GM19043 (cell line): ENCODE measurements at regions not wholly inside any gene's neighbourhood (a gene's known extent, or its start where the extent isn't known, plus 50 kb on each side); places are given as distances from the start of the nearest gene placed in this dataset.
"Not testable (repeated sequence)": the region's sequence is repeated elsewhere in the genome, so short reads cannot be mapped to it uniquely, and the experiment has no call there.

Experiments used
- ATAC-seq: cut with Tn5 transposase; IDR thresholded peaks from one replicate; pipeline ENCODE4 v1.9.1; 2021; ENCODE audit warnings: low read depth; ENCODE audit not compliant: unreplicated experiment

DNA sequence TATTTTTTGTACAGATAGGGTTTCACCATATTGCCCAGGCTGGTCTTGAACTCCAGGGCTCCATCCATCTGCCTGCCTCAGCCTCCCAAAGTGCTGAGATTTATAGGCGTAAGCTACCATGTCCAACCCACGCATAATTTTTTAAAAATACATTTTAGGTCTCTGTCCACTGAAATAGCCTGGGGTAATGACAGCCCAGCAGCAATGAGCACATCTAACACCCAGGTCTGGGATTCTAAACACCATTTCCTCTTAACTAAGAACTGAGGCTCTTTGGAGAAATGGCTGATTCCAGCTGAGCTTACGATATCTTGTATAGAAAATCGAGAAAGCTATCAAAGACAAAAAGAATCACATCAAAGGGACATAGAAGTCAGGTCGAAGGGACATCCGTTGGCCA is 245.3 kb downstream of the PARN start:
- no peak for ATAC-seq

DNA sequence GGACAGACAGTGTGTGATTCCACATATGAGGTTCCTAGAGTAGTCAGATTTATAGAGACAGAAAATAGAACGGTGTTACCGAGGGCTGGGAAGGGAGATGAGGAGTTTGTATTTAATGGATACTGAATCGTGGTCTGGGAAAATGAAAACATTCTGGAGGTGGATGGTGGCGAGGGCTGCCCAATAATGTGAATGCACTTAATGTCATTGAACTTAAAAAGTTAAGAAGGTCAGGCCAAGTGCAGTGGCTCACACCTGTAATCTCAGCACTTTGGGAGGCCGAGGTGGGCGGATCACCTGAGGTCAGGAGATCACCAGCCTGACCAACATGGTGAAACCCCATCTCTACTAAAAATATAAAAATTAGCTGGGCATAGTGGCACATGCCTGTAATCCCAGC is 246.2 kb downstream of the PARN start:
- not testable (repeated sequence) for ATAC-seq

DNA sequence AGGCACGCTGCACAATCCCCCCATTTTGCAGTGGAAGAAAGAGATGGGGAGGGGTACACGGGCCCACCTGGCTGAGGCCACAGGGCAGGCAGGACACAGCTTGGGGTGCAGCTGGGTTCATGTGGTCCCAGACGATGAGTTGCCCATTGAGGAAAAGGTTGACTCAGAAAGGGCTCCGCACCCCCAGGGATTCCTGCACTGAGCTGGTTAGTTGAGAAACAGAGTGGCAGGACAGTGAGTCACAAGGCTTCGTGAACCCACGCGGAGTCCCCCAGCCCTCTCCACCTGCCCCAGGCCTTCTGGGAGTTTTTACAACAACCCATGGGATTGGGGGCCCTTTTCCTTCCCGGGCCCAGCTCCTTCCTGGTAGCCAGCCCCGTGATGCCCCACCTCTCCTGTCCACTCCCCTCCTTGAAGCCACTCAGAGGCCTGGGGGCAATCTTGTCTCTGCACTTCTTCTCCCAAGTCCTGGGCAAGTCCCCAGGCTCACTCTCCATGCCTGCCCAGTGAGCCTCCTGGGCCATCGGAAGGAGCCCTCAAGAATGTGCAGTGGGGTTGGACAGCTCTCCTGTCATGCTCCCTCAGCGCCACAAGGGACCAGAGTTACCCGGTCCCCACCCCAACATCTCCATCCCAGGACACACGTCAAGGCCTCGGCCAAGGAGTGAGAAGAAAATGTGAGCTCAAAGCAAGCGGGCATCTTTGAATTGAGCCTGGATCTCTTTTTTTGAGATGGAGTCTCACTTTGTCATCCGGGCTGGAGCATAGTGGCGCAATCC is 251.2 kb downstream of the PARN start:
- ATAC-seq, result no peak

DNA sequence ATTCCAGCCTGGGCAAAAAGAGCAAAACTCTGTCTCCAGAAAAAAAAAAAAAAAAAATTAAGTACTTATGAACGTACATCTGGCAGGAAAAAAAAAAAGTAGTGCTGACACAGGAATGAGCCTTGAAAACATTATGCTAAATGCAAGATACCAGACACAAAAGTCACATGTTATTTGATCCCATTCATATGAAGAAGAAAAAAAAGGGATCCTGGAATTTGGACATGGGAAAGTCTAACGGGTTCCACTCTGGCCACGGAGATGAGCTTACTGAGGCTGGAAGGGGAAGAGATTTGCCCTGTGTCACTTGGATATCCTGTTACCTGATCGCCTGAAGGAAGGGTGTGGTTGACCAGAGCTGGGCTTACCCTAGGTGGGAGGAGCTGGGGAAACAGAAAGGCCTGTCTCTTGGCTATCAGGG is 251.9 kb downstream of the PARN start:
- no peak for ATAC-seq

DNA sequence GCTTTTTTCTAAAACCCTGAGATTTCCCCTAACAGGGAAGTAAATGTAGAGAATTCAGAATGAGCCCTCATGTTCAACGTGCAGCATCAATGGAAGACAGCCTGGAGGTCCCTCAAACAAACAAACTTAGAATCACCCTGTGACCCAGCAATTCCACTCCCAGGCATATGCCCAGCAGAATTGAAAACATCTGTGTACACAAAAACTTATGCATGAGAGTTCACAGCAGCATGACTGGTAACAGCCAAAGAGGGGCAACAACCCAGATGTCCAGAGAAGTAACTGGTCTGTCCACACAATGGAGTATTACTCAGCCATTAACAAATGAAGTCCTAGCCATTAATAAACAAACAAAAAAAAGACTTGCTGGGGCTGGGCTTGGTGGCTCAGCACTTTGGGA is 252.7 kb downstream of the PARN start:
- ATAC-seq, result no peak

DNA sequence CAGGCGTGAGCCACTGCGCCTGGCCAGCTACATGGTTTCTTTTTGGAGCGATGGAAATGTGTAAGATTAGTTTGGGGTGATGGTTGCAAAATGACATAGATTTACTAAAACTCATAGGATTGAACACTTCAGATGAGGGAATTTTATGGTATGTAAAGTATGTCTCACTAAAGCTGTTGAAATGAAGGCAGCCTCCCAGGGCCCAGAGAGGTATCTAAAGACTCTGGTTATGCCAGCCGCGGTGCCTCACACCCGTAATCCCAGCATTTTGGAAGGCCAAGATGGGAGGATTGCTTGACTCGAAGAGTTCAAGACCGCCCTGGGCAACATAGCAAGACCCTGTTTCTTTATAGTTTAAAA is 254.9 kb downstream of the PARN start:
- ATAC-seq, result no peak

GRCh38 chr16:14374451-14375131 is 255.5 kb downstream of the PARN start:
- no peak for ATAC-seq

GRCh38 chr16:14373896-14374295 is 256.2 kb downstream of the PARN start:
- ATAC-seq, result no peak

DNA sequence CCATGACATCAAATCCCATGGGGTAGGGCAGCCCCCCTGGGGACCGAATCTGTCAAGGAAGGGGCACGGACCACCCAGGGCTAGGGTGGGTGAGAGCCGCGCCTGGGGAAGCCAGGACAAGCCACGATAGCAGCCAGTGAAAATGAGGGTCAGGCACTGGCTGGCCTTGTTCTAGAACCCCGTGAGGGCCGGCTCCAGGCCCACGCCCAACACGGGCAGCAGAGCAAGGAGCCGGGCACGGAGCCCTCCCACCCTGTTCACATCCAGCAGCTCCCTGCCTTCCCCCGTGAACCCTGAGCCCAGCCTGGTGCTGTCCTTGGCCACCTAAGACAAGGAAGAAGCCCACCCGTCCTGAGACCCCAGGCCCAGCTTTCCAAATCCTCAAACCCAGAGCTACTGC is 256.7 kb downstream of the PARN start:
- ATAC-seq, result no peak

DNA sequence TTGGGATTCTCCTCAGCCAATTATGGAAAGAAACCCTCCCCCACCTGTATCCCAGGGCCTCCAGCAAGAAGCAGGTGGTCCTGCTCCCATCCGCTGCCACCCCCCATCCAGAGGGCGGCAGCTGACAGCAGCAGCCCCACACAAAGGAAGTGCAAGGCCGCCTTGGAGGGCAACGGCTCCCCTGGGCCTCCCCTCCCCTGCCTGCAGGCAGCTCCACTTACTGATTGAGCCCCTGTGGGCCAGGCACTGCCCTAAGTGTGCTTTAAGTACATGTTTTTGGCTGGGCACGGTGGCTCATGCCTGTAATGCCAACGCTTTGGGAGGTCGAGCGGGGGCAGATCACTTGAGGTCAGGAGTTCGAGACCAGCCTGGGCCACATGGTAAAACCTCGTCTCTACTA is 257.6 kb downstream of the PARN start:
- ATAC-seq, result no peak

- no peak for ATAC-seq
Measured at GRCh38 chr16:14371778-14372431, 258.2 kb downstream of the PARN start.

- no peak for ATAC-seq
Measured at GRCh38 chr16:14370736-14371234, 259.3 kb downstream of the PARN start.

DNA sequence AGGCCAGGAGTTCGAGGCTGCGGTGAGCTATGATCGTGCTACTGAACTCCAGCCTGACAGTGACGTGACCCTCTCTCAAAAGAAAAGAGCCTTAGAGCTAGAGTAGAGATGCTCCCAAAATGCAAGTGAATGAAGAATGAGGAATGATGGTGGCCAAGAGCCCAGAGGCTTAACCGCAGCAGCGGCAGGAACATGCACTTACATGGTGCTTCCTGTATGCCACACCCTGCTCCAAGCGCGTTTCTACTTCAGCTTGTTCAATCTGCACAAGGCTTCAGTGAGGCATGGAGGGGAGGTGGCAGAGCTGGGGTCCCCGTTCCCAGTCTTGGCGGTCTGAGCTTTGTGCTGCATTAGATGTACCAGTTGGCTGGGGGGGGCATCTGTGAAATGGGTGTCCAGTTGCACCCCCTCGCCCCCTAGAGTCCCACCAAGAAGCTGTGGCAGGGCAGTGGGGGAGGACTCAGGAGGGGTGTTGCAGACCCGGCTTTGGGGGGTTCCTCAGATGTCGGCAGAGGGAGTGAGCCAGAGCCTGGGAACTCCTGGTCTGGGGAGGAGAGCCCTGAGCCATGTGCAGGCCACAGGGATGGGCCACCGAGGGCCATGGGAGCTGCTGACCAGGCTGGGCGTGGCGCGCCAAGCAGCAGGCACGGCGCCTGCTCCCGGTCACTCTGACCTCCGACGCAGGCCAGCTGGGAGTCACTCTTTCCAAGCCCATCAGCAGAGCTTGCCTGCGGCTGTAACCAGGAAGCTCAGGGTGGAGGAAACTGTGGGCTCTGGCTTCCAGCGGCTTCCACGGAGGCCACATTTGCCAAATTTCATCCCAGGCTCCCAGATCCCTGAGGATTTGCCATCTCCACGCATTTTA is 260.1 kb downstream of the PARN start:
- ATAC-seq, result no peak

GRCh38 chr16:14368399-14368798 is 261.7 kb downstream of the PARN start:
- no peak for ATAC-seq

DNA sequence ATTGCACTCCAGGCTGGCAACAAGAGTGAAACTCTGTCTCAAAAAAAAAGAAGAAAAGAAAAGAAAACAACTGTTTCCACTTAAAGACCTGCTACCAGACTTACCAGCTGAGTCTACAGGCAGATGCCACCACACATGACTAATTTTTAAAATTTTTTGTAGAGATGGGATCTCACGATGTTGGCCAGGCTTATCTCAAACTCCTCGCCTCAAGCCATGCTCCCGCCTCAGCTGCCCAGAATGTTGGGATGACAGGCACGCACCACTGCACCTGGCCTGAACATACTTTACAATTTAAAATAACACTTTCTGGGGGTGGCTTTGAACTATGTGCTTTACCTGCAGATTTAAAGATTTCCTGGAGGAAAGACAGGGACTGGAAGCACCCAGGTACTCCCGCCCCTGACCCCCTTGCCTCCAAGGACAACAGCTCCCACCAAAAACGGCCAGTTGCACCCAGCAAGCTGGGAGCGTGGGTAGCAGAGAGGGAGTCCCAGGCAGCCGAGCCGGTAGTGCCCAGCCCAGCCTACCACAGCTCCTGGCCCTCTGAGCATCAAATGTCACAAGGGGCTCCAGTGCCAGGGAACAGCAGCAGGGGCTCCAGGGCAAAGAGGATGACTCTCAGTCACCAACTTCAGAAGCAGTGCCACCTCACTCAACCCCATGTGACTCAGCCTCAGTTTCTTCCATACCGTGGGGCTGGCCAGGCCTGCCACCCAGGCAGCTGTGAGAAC is 262.9 kb downstream of the PARN start:
- no peak for ATAC-seq

- no peak for ATAC-seq
Measured at GRCh38 chr16:14366447-14366846, 263.6 kb downstream of the PARN start.

DNA sequence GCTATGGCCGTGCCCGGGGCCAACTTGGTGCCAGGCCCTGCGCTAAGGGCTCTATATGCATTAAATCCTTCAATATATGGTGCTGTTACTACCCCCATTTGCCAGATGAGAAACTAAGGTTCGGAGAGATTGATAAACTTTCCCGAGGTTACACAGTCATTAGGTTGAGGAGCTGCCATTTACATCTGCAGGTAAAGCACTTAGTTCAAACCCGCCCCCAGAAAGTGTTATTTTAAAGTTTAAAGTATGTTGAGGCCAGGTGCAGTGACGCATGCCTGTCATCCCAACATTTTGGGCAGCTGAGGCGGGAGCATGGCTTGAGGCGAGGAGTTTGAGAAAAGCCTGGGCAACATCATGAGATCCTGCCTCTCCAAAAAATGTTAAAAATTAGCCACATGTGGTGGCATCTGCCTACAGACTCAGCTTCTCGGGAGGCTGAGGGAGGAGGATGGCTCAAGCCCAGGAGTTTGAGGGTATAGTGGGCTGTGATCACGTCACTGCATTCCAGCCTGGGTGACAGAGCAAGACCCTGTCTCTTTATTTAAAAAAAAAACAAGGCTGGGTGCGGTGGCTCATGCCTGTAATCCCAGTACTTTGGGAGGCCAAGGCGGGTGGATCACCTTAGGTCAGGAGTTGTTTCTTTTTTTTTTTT is 264.7 kb downstream of the PARN start:
- no peak for ATAC-seq

GRCh38 chr16:14364386-14365199 is 265.5 kb downstream of the PARN start:
- no peak for ATAC-seq

DNA sequence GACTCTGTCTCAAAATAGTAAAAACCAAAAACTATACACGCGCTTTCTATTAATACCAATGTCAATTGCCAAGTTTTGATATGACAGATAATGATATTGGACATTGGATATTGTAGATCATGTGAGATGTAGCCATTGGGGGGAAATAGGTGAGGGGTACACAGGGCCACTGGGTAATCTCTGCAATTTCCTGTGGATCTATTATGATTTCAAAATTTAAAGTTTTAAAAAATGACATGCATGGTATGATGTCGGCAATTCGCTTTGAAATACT is 266.0 kb downstream of the PARN start:
- ATAC-seq, result no peak
